A549 (cell line): ENCODE measurements at regions not wholly inside any gene's neighbourhood (a gene's known extent, or its start where the extent isn't known, plus 50 kb on each side); places are given as distances from the start of the nearest gene placed in this dataset.

Experiments
- EP300 ChIP-seq, 2 experiments: fragments of >200 bp; sonication (Bioruptor Twin); formaldehyde crosslinking; IDR thresholded peaks; 2 replicates in 1 of 2; 3 replicates in 1 of 2; pipeline ENCODE4 v1.6.1; 2016 to 2017
- JUNB ChIP-seq: fragments of >200 bp; sonication (Bioruptor Twin); formaldehyde crosslinking; IDR thresholded peaks from 2 replicates; pipeline ENCODE4 v1.6.1; 2016
- TF ChIP-seq, protein P1 (sequence below): fragments of >200 bp; sonication (Bioruptor Twin); formaldehyde crosslinking; IDR thresholded peaks from 3 replicates; pipeline ENCODE4 v1.5.1; 2016
- TF ChIP-seq, protein P2 (sequence below): fragments of >200 bp; sonication (Bioruptor Twin); formaldehyde crosslinking; IDR thresholded peaks from 3 replicates; pipeline ENCODE4 v1.6.1; 2016

DNA sequence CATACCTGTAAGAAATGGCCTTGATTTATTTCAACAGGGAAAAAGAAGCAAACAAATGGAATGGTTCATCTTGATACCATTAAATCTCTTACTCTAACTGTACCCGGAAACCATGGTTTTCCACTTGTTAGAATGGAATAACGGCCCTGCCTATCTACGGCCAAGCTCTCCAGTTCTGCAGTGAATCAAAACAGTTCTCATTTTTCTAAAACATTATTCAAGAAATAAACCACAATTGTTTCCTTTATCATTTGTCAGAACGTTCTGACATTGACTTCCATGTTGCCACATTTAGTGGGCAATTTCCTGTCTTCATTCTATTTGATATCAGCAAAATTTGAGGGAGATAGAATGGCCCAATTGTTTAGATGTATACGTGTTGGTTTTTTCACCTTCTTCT, 118.8 kb upstream of the CDH19 start:
- TF ChIP-seq, protein P1, sequence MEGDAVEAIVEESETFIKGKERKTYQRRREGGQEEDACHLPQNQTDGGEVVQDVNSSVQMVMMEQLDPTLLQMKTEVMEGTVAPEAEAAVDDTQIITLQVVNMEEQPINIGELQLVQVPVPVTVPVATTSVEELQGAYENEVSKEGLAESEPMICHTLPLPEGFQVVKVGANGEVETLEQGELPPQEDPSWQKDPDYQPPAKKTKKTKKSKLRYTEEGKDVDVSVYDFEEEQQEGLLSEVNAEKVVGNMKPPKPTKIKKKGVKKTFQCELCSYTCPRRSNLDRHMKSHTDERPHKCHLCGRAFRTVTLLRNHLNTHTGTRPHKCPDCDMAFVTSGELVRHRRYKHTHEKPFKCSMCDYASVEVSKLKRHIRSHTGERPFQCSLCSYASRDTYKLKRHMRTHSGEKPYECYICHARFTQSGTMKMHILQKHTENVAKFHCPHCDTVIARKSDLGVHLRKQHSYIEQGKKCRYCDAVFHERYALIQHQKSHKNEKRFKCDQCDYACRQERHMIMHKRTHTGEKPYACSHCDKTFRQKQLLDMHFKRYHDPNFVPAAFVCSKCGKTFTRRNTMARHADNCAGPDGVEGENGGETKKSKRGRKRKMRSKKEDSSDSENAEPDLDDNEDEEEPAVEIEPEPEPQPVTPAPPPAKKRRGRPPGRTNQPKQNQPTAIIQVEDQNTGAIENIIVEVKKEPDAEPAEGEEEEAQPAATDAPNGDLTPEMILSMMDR = no peak
- TF ChIP-seq JUNB (no peak), EP300 (IDR thresholded peaks at IDR 0.05) (no peak)
- TF ChIP-seq, protein P2, sequence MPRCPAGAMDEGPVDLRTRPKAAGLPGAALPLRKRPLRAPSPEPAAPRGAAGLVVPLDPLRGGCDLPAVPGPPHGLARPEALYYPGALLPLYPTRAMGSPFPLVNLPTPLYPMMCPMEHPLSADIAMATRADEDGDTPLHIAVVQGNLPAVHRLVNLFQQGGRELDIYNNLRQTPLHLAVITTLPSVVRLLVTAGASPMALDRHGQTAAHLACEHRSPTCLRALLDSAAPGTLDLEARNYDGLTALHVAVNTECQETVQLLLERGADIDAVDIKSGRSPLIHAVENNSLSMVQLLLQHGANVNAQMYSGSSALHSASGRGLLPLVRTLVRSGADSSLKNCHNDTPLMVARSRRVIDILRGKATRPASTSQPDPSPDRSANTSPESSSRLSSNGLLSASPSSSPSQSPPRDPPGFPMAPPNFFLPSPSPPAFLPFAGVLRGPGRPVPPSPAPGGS = no peak
